ENCODE measurements at regions not wholly inside any gene's neighbourhood (a gene's known extent, or its start where the extent isn't known, plus 50 kb on each side); places are given as distances from the start of the nearest gene placed in this dataset.

DNA sequence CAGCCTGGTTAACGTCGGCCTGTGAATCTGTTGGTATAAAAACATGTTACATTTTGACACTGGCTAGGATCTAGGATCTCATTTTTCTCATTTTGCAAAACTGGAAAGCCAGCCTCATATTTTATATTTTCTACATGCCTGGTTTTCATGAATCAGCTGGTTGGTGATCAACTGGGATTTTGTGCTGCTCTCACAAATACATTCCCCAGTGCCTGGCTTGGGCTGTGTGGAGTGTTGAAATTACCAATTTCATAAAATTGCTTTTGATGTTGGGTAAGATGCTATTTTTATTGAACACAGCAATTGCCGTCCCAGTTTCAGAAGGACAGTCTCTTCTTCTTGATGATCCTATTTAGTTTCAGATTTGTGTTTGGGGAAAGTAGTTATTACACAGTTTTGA lies 604.3 kb downstream of the TAFA4 start:
- no peak for FAIRE-seq
- no peak for DNase-seq (ENCODE audit: insufficient read length, low spot score)

DNA sequence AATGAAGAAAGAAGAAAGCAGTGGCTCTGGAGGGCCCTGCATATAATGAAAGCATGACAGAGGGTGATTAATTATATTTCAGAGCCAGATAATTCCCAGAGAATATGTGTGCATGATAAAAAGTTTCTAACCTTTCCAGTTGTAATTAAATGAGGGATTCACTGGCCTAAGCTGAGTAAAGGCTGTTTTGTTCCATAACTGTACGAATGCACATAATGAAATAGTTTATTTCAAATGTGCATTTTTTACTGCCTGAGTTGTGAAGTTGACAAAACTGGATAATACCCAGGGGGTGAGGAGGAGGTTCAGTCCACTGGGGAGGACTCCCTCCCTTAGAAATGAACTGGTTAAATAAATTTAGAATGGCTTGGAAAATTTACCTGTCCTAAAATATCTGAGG lies 616.4 kb downstream of the TAFA4 start:
- no peak for FAIRE-seq
- no peak for DNase-seq (ENCODE audit: insufficient read length, low spot score)

DNA sequence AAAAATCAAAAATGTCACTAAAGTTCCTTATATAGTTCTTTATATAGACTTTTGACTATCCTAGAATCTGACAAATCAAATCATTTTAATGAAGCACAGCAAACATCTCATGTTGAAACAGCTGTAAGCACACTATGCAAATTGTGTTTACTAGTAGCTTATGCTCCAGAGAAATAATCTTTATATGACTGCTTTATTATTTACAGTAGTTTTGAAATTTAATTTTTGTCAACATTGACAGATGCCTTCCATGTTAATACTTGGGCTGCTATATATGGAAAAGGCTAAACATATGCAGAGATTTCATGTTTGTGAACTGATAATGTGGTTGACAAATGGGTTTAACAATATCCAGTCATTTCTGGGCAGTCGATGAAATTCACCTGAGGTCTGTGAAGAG lies 616.8 kb downstream of the TAFA4 start:
- FAIRE-seq (no peak), DNase-seq (ENCODE audit: insufficient read length, low spot score) (no peak)

DNA sequence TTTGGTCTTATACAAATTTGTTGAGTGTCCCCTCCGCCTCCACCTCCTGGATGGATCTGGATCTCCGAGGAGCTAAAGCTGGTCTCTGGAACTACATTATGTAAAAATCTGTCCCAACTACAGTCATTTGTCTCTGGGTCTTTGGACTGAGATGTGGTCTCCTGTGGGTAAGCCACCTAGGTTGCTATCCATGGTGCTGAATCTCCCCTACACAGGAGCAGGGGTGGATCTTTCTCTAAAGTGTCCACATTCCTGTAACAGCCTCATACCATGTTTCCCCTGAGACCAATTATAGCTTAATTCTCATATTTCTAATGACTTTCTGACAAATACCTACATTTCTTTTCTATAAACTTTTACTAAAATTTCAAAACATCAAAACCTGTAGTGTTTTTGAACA lies 625.8 kb downstream of the TAFA4 start:
- FAIRE-seq, result no peak
- DNase-seq (ENCODE audit: insufficient read length, low spot score), result peak; percentile 1

DNA sequence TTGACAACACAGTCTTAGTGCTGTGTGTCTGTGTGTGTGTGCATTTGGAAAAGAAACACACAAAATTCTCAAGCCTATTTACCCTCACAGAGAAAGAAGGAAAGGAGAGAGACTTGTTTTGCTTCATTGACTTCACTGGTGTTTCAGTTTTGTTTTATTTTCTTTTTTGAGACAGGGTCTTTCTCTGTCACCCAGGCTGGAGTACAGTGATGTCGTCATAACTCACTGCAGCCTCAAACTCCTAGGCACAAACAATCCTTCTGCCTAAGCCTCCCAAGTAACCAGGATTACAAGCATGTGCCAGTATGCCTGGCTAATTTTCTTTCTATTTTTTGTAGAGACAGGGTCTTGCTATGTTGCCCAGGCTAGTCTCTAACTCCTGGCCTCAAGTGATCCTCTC lies 636.9 kb downstream of the TAFA4 start:
- no peak for FAIRE-seq
- no peak for DNase-seq (ENCODE audit: insufficient read length, low spot score)

DNA sequence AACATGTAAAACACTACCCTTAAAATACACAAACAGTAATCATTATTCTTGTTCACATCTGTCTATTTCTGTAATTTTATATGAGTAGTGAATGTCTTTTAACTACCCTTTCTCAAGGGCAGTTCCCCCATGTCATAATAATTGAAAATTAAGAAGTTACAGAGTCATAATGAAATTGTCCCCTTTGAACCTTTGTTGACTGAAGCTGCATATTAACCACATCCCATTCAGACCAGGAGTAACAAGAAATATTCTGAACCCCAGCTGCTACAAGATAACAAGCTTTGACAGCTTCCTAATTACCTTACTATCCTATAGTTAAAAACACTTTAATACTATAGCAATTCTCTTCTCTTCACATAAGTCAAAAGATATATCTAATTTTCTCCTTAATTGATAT lies 635.9 kb upstream of the SUCLG2 start:
- DNase-seq (ENCODE audit: insufficient read length, low spot score) (no peak), FAIRE-seq (no peak)

DNA sequence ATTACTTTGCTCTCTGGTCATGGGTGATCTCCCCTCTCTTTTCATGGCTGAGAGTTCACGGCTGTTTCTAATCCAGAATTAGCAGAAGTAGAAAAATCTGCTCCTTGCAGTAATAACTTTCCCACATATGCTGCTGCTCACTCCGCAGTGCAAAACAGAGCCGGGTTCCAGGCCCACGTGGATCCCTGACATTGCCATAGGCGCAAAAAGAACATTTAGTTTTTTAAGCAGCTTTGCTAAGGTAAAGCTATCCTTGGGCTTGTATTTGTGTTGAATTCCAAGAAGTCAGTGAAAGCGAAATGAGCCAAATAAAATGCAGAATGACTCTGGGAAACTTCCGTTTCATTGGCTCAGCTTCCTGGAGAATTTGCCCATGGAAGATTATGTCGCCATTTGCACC lies 633.7 kb upstream of the SUCLG2 start:
- DNase-seq (ENCODE audit: insufficient read length, low spot score), result no peak
- no peak for FAIRE-seq

DNA sequence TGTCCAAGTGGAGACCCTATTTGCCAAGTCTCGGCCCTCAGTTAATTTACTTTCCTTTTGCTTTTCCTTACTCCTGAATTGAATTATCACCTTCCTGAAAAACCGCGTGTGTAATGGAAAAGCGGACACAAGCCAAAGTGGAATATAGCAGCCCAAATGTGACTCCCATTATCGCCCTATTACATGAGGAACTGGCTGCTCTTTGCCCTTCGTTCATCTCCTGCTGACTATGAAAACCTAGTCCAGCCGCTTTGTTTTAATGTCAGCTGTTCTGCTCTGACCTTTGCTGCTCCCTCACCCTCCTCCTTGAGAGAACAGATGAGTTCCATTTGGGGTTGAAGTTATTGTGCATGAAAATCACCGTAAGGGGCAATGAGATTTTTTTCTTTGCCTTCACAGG lies 632.7 kb upstream of the SUCLG2 start:
- FAIRE-seq (no peak), DNase-seq (ENCODE audit: insufficient read length, low spot score) (no peak)

DNA sequence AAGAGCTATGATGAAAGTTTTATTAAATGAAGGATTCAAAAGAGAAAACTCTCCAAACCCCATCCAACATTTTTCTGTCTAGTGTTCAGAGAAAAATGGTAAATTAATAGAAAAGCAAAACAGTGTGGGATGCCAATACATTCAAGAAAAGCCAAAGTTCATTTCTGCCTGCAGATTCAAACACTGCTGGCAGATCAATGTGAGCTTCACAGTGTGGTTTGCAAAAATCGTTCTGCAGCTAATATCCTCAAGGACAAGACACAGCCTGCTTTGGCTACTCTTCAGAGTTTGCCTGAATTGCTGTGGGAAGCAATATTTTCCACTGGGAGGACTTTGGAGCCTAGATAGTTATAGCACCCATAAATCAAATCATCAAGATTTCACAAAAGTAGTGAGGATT lies 619.9 kb upstream of the SUCLG2 start:
- DNase-seq (ENCODE audit: insufficient read length, low spot score) (no peak), FAIRE-seq (no peak)

DNA sequence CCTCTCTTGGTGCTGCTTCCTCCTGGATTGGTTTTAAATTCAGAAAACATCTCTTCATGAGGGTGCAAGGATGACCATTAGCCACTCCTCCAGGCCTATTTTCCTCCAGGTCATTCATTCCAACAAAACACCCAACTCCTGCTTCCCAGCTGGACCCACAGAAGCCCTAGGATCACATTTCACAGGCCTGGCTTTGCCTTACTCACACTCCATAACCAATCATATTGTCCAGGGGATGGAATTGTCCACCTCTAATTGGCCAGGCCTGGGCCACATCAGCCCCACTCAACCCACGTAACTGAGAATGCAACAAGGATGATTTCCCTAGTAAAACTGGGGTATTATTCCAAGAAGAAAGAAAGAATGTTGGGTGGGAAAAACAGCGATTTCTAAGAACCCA lies 616.7 kb upstream of the SUCLG2 start:
- DNase-seq (ENCODE audit: insufficient read length, low spot score), result no peak
- no peak for FAIRE-seq

DNA sequence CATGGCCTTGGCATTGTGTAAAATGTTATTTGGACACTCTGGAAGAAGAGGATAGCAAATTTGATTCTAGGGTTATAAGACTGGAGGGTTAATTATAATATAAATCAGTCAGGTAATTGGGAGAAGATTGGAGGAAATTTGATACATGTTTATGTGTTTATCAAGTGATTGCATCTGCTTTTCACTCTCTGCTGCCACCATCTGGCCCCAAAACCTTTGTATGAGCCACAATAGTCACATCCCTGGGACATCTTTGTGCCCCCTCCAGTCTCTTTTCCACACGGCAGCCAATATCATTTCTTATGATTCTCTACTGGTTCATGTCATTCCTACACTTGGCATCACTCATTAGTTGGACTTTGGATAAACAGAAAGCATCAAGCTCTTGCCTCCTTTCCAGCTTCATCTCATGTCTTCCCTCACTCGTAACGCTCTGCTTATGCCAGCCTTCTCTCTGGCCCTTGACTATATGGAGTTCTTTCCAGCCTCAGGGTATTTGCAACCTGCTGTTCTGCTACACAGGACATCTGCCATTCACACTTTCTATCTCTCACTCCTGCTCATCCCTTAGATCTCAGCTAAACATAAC lies 602.3 kb upstream of the SUCLG2 start:
- DNase-seq (ENCODE audit: insufficient read length, low spot score) (no peak), FAIRE-seq (no peak)

DNA sequence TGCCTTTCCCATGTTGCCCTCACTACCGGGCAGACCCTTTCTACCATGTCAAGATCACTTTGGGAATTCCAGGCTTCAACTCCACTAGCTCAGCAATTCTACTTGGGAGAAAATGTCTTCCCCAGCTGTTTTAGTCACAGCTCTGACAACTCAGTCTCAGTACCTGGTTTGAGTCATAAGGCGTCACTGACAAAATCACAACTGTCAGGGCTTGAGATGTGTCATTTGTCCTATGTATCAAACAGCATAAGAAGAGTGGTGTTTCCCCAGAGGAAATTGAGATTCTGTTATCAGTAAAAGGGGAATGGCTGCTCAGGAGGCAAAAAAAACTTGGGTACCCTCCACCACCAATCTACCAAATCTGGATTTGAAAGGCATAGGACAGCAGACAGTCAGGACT lies 594.9 kb upstream of the SUCLG2 start:
- DNase-seq (ENCODE audit: insufficient read length, low spot score) (no peak), FAIRE-seq (no peak)

DNA sequence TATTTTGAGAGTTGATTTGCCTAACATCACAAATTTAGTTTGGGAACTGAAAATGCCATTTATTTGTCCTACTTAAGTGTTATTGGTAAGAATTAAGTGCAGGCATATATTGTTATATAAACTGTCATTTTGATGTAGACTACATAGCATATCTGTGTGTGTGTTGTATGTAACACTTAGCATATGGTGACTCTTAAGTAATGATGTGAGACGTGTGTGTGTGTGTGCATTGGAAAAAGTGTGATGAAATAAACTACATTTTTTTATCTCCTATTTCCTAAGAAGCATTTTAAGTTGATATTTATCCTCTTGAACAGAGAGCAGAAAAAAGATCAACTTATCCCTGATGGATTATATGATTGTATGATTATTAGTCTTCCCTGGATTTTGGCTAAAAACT lies 588.2 kb upstream of the SUCLG2 start:
- no peak for FAIRE-seq
- no peak for DNase-seq (ENCODE audit: insufficient read length, low spot score)

DNA sequence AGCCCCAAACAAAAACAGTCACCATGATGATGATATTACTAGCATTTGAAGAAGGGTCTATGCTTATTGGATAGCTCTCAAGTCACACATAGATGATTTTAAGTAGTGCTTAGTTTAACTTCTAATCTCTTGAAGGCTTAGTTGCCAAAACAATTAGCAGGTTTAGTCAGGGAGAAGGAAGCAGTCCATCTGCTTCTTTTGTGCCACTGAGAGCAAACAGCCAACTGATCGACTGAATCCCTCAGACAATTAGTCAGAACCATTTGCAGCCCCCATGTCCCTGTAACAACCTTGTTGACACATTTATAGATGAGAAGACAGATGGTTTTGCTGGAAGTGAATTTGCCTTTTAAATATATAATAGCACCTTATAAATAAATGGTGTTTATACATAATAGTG lies 585.1 kb upstream of the SUCLG2 start:
- no peak for FAIRE-seq
- no peak for DNase-seq (ENCODE audit: insufficient read length, low spot score)

DNA sequence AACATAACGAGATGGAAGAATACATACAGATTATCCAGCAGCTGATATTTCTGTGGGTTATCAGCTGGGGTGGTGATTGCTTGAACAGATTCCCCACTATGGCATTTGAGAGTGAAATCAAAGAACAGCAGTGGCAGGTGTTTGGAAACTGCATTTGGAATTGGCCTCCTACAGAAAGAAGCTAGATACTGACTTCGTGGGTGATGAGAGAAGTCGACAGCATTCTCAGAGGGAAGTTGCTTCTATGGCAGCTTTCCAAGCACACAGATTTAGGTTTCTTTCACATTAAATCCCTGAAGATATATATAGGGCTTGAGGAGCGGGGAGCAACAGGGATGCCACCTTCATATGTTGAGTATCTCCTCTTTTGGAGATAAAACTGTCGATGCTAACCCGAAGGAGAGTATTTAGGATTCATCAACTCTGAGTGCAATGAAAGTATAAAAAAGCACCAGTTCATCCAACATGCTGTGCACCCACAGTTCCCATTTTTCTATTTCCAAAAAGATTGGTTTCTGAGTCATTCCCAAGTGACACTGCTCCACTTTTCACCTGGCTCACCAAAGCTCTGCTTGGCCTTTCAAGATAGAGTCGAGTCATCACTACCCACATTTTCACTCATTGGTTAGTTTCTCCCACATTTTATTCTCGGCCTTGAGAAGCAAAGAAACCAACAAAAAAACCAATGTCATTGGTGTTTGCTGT lies 579.8 kb upstream of the SUCLG2 start:
- DNase-seq (ENCODE audit: insufficient read length, low spot score) (no peak), FAIRE-seq (no peak)

DNA sequence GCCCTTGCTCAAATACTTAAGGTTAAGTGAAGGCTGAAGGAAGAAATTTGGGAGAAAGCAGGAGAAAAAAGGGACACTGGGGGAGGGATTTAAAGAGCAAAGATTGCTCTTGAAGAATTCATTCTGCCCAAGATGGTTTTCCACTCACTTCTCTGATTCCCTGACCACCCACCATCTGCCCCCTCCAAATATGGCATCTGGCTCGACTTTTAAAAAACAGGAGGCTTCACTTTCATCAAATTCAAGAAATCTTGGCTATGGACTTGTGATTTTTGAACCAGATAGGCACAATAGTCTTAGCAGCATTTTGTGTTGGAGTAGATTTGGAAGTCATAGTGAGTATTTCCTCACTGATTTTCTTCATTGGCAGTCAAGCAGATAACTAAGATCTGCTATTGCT lies 574.4 kb upstream of the SUCLG2 start:
- FAIRE-seq (no peak), DNase-seq (ENCODE audit: insufficient read length, low spot score) (no peak)

DNA sequence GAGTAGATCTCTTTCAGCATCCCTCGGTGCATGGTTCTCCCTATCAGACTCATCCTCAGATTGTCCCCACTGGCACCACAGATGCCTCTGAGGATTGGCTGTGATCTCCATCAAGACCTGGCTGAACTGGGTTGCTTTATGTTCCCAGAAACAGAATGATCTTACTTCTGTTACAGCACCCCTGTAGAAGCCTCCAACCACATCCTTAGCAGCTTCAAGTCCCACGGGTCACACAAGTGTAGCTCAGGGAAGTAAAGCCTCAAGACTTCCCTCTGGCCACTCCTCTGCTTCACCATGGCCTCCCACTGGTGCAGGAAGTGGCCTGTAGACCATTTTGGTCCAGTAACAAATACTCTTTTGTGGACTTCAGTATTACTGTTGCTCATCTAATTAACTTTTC lies 566.4 kb upstream of the SUCLG2 start:
- no peak for DNase-seq (ENCODE audit: insufficient read length, low spot score)
- FAIRE-seq, result no peak

DNA sequence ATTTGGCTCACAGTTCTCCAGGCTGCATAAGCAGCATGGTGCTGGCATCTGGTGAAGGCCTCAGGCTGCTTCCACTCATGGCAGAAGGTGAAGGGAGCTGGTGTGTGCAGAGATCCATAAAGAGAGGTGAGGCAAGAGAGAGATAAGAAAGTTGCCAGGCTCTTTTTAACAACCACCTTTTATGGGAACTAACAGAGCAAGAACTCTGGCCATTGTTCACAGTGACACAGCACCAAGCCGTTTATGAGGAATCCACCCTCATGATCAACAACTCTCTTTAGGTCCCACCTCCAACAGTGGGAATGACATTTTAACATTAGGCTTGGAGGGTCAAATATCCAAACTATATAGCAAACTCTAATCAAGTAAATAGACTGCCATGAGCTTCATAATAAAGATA lies 557.2 kb upstream of the SUCLG2 start:
- DNase-seq (ENCODE audit: insufficient read length, low spot score) (no peak), FAIRE-seq (no peak)

DNA sequence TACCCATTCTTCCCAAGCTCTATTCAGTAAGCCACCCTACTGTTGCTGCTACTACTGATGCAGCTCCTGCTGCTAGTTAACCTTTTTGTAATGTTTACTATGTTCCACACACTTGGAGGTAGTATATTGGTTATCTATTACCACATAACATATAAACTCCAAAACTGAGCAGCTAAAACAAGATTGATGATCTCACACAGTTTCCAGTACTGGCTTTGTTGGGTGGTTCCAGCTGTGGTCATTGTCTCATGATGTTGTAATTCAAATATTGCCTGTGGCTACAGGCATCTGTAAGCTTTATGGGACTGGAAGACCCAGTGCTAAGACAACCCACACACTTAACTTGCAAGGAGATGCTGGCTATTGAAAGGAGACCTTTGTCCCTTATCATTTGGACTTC lies 556.2 kb upstream of the SUCLG2 start:
- DNase-seq (ENCODE audit: insufficient read length, low spot score) (no peak), FAIRE-seq (no peak)

DNA sequence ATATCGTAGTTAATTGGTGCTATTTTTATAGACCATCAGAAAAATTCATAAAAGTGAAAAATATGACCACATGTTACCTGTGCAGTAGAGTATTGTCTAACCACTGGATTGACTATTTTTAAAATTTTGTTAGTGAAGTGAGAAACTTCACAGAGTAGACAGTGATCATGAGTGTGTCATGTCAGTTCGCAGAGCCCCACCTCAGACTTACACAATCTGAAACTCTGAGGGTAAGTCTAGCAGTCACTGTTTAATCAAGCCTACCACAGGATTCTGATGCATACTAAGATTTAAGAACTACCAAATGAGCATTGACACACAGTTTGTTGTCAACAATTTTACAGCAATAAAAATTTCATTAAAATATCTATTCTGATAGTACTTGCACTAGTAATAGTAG lies 552.9 kb upstream of the SUCLG2 start:
- no peak for FAIRE-seq
- no peak for DNase-seq (ENCODE audit: insufficient read length, low spot score)

DNA sequence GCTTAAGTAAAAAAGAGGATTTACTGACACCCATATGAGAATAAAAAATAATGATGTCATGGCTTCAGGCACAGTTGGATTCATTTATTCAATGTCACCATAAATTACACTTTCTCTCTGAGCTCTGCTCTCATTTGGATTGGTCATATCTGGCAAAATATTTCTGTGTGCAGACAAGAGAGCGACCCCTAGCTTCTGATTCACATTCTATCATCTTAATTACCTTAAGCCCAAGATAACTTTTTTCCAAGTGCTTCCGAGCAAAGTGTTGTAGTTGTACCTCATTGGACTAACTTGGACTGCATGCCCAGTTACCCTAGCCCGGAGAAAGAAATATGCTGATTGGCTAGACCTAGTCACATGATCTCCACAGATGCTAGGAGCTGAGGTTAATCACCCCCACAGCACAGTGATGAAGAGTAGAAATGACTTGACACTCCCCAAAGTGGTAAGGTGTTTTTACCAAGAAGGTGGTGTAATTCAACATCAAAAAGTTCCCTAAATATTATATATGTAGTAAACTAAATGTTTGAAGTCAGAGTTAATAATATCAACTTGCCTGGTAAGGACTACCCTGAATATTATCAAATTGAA lies 552.2 kb upstream of the SUCLG2 start:
- FAIRE-seq (no peak), DNase-seq (ENCODE audit: insufficient read length, low spot score) (no peak)

DNA sequence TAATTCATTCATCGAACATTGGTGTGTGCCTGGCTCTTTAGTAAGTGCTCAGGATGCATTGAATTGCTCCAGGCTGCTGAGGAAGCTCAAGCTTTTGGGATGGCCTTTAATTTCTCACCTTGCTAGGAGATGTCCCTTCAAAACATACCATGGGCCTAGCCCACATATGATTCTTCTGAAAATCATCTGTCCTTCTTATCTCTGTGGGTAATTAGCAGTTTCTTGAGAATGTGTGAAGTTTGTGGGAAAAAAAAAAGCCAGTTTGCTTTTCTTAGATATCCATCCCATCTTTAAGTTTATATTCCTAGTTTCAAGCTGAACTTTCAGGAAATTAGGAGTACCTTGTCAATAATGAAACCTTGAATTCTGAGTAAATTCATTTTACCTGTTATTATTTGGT lies 532.3 kb upstream of the SUCLG2 start:
- DNase-seq (ENCODE audit: insufficient read length, low spot score) (no peak), FAIRE-seq (no peak)

DNA sequence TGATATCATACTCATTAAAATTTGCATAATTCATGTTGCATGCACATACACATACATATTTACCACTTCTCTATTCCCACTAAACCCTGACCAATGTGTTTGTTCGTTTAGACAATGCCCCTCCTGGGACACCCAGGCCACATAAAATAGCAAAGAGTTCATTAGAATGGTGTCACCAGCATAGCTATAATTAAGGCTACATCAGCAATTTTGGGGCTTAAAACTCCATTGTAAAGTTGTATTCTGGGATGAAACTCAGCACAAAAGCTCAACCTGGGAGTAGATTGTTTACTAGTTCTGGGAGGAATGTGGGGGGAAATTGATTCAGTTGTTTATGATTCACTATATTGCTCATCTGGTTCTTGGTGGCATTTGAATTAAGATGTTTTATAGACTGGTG lies 522.2 kb upstream of the SUCLG2 start:
- DNase-seq (ENCODE audit: insufficient read length, low spot score), result no peak
- FAIRE-seq, result no peak
